Endothelial cell of umbilical vein (primary cell): ENCODE measurements at regions not wholly inside any gene's neighbourhood (a gene's known extent, or its start where the extent isn't known, plus 50 kb on each side); places are given as distances from the start of the nearest gene placed in this dataset.

Source experiments
- BruUV-seq: library from RNA; stranded (reverse); fragments of 400-500 nt; replicated peaks from 2 replicates; lab custom pipeline; 2021; lab: Mats Ljungman, UMichigan
- CTCF ChIA-PET: fragments of 300-600, 350-600 bp; sonication (Branson Sonifier 250); formaldehyde crosslinking; loops from one replicate; lab custom pipeline; 2021; ENCODE audit warnings: antibody characterized with exemption, inconsistent platforms; lab: Charles Lee
- POLR2A ChIA-PET: fragments of 300-600, 350-600 bp; sonication (Branson Sonifier 250); formaldehyde crosslinking; loops from one replicate; lab custom pipeline; 2021; ENCODE audit warnings: antibody characterized with exemption, inconsistent platforms; lab: Charles Lee
- DNase-seq: peaks from one replicate; pipeline ENCODE4 v3.0.0-alpha.2; 2011; ENCODE audit warnings: low read depth, low spot score
- FAIRE-seq: peaks from 2 replicates; lab custom pipeline; 2011; peaks lifted over from hg19 to GRCh38; lab: Jason Lieb, UNC
- H2AFZ ChIP-seq: 2 replicates; pipeline ENCODE4 v1.6.0; 2012; ENCODE audit warnings: low read depth, low read length, control low read depth, inconsistent platforms
- H3K27ac ChIP-seq: 2 replicates; pipeline ENCODE4 v1.5.1; 2011; ENCODE audit warnings: low read depth, mild to moderate bottlenecking, control low read depth, low read length, moderate library complexity; ENCODE audit not compliant: insufficient read depth
- H3K27me3 ChIP-seq, 2 experiments: 2 replicates each; pipeline versions ENCODE4 v1.6.0 to v1.6.1; 2011; ENCODE audit warnings: low read length in 2 of 2, mixed read lengths in 1 of 2; ENCODE audit not compliant: control insufficient read depth in 2 of 2, insufficient read depth in 2 of 2
- H3K36me3 ChIP-seq, 2 experiments: 2 replicates in 1 of 2; 3 replicates in 1 of 2; pipeline ENCODE4 v1.5.1; 2011; ENCODE audit warnings: low read length in 2 of 2, mild to moderate bottlenecking in 1 of 2, moderate library complexity in 1 of 2; ENCODE audit not compliant: control insufficient read depth in 2 of 2, insufficient read depth in 2 of 2; ENCODE audit errors: extremely low read depth in 1 of 2
- H3K4me1 ChIP-seq: 3 replicates; pipeline ENCODE4 v1.5.1; 2011; ENCODE audit warnings: mild to moderate bottlenecking, low read length; ENCODE audit not compliant: control insufficient read depth, insufficient read depth; ENCODE audit errors: extremely low read depth
- H3K4me2 ChIP-seq: 2 replicates; pipeline ENCODE4 v1.6.1; 2011; ENCODE audit warnings: low read length, control low read depth, mixed read lengths; ENCODE audit not compliant: insufficient read depth
- H3K4me3 ChIP-seq, 3 experiments: fragments of 200-600 bp in 1 of 3; sonication (generic), shearing (Covaris generic) in 1 of 3; replicated peaks in 1 of 3; 2 replicates each; pipeline ENCODE4 v1.5.1; 2011 to 2016; ENCODE audit warnings: control low read depth in 3 of 3, low read length in 3 of 3, mild to moderate bottlenecking in 2 of 3, inconsistent platforms in 1 of 3, low read depth in 1 of 3, moderate library complexity in 1 of 3; ENCODE audit not compliant: insufficient read depth in 1 of 3
- H3K79me2 ChIP-seq: 2 replicates; pipeline ENCODE4 v1.6.0; 2012; ENCODE audit warnings: low read length, inconsistent platforms; ENCODE audit not compliant: control insufficient read depth, insufficient read depth
- H3K9ac ChIP-seq: replicated peaks from 2 replicates; pipeline ENCODE3; 2011; ENCODE audit warnings: low read length, control low read depth; ENCODE audit not compliant: insufficient read depth; ENCODE audit errors: extremely low read depth
- H3K9me1 ChIP-seq: replicated peaks from 3 replicates; pipeline ENCODE4 v1.6.0; 2011; ENCODE audit warnings: mild to moderate bottlenecking, low read length; ENCODE audit not compliant: control insufficient read depth, insufficient read depth; ENCODE audit errors: extremely low read depth
- H3K9me3 ChIP-seq: replicated peaks from 2 replicates; pipeline ENCODE4 v1.5.1; 2012; ENCODE audit warnings: low read length, inconsistent platforms; ENCODE audit not compliant: control insufficient read depth, insufficient read depth
- H4K20me1 ChIP-seq: replicated peaks from 2 replicates; pipeline ENCODE3; 2011; ENCODE audit warnings: mild to moderate bottlenecking, low read length; ENCODE audit not compliant: control insufficient read depth, insufficient read depth; ENCODE audit errors: extremely low read depth
- CTCF ChIP-seq, 2 donors: IDR thresholded peaks; 1 replicate in 1 of 2; 2 replicates in 1 of 2; pipeline ENCODE4 v1.5.1; 2011; ENCODE audit warnings: low read length in 2 of 2, mild to moderate bottlenecking in 2 of 2, moderate library complexity in 2 of 2, control low read depth in 1 of 2, inconsistent platforms in 1 of 2, low read depth in 1 of 2; ENCODE audit not compliant: insufficient read depth in 1 of 2; ENCODE audit errors: extremely low read depth in 1 of 2
- EZH2 ChIP-seq: IDR thresholded peaks from 2 replicates; pipeline ENCODE4 v1.6.1; 2012; ENCODE audit warnings: borderline replicate concordance, low read depth, mild to moderate bottlenecking, moderate library complexity, low read length, inconsistent platforms; ENCODE audit not compliant: severe bottlenecking
- FOS ChIP-seq: IDR thresholded peaks from 2 replicates; pipeline ENCODE4 v1.6.1; 2011; ENCODE audit warnings: mild to moderate bottlenecking, low read length, moderate library complexity, borderline replicate concordance; ENCODE audit not compliant: insufficient read depth
- GATA2 ChIP-seq: IDR thresholded peaks from 2 replicates; pipeline ENCODE4 v1.7.0; 2011; ENCODE audit warnings: low read depth, mild to moderate bottlenecking, moderate library complexity, mixed read lengths, low read length; ENCODE audit not compliant: insufficient read length, insufficient read depth
- JUN ChIP-seq: IDR thresholded peaks from 2 replicates; pipeline ENCODE4 v1.6.1; 2011; ENCODE audit warnings: borderline replicate concordance, low read depth; ENCODE audit not compliant: insufficient read length, insufficient read depth
- MAX ChIP-seq: IDR thresholded peaks from 2 replicates; pipeline ENCODE4 v1.6.1; 2011; ENCODE audit not compliant: insufficient read depth, insufficient read length
- MYC ChIP-seq: IDR thresholded peaks from one replicate; pipeline ENCODE4 v1.6.1; 2011; ENCODE audit warnings: mild to moderate bottlenecking, low read depth, low read length
- POLR2A ChIP-seq: IDR thresholded peaks from 2 replicates; pipeline ENCODE4 v1.6.1; 2012; ENCODE audit warnings: low read depth, mild to moderate bottlenecking, control low read depth, low read length
- POLR2AphosphoS5 ChIP-seq: IDR thresholded peaks from 2 replicates; pipeline ENCODE4 v1.6.1; 2012; ENCODE audit warnings: low read depth, mild to moderate bottlenecking, control low read depth, low read length, moderate library complexity; ENCODE audit not compliant: insufficient read depth
- dilution Hi-C: fragments of 300-500 bp; cut with MboI; formaldehyde crosslinking; loops from one replicate; pipeline ENCODE4 v1.15.0; 2019; ENCODE audit warnings: low sequenced_read_pairs; ENCODE audit not compliant: extremely low pct_ligation_motif_present
- intact Hi-C: fragments of 100-400 bp; cut with micrococcal nuclease; formaldehyde crosslinking; loops from one replicate; pipeline ENCODE4 v1.10.0; 2022

DNA sequence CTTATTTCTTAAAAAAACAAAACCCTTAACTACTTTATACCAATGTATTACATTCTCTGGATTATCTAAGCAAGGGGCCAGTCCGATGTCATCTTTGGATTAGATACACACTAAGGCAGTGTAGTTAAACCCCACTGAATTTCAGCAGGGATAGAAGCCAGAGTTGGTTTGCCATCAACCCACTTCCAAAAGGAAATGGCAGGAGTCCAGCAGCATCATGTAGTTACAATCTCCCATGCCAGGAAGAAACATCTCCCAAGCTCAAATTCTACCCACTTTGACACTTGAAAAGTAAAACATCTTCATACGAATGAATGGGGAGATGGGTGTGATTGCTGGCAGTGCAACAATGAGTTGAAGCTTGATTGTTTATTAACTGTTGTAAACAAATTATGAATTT, 203.5 kb upstream of the PLXNC1 start:
- no TSS peak for BruUV-seq
- ChIA-PET POLR2A (no interaction called here), CTCF (no interaction called here)
- Histone ChIP-seq H3K9ac (no peak overlapping the region), H3K4me2 (no peak overlapping the region), H3K4me3 (no peak overlapping the region), H3K36me3 (no peaks in the 10 kb centered on the region), H3K27me3 (peaks cover 2 to 10% of the 10 kb centered on the region in 2 experiments), H3K9me1 (no peaks in the 10 kb centered on the region), H3K27ac (no peak overlapping the region), H4K20me1 (no peaks in the 10 kb centered on the region), H3K79me2 (no peaks in the 10 kb centered on the region), H3K4me1 (no peaks in the 10 kb centered on the region), H3K9me3 (no peaks in the 10 kb centered on the region), H2AFZ (no peak overlapping the region)
- DNase-seq (no peak), FAIRE-seq (no peak)
- intact Hi-C loops (no loop called here), dilution Hi-C loops (no loop called here)
- TF ChIP-seq JUN (no peak), EZH2 (no peak), CTCF (IDR thresholded peaks at IDR 0.05; ENCODE audit: extremely low read depth in 1 of 2, insufficient read depth in 1 of 2, low read depth in 1 of 2, low read length in 2 of 2) (no peak), POLR2AphosphoS5 (no peak), MYC (no peak), FOS (no peak), POLR2A (no peak), GATA2 (no peak), MAX (no peak)
